ENCODE measurements at regions not wholly inside any gene's neighbourhood (a gene's known extent, or its start where the extent isn't known, plus 50 kb on each side); places are given as distances from the start of the nearest gene placed in this dataset.

- no peak for TF ChIP-seq ZFP3 (tag by site-specific recombination; IDR thresholded peaks at IDR 0.05; ENCODE audit: low read depth)
- no peak for TF ChIP-seq CTCF (tag by site-specific recombination; IDR thresholded peaks at IDR 0.05)
- TF ChIP-seq ZBTB11 (tag by site-specific recombination; conservative IDR thresholded peaks at IDR 0.05; ENCODE audit: low read depth), result no peak
- no peak for TF ChIP-seq ZNF274 (IDR thresholded peaks at IDR 0.05; ENCODE audit: low read length)
- no peak for TF ChIP-seq ZNF274 (tag by site-specific recombination; IDR thresholded peaks at IDR 0.05; ENCODE audit: borderline replicate concordance)
- no peak for TF ChIP-seq ZEB2 (tag by site-specific recombination; IDR thresholded peaks at IDR 0.05)
- TF ChIP-seq REST (tag by site-specific recombination; IDR thresholded peaks at IDR 0.05), result no peak
- no peak for TF ChIP-seq ZSCAN5A (tag by site-specific recombination; IDR thresholded peaks at IDR 0.05)
- no peak for TF ChIP-seq ZNF362 (tag by site-specific recombination; IDR thresholded peaks at IDR 0.05)
- TF ChIP-seq HOXA7 (CRISPR knock-in tag; IDR thresholded peaks at IDR 0.05; ENCODE audit: borderline replicate concordance), result no peak
- TF ChIP-seq SALL2 (tag by site-specific recombination; IDR thresholded peaks at IDR 0.05; ENCODE audit: borderline replicate concordance), result no peak
- TF ChIP-seq ZNF521 (tag by site-specific recombination; IDR thresholded peaks at IDR 0.05), result no peak
These were observed 79.6 kb upstream of the NSMCE3 start for GRCh38 chr15:29349196-29349595.
